PC-3 (cell line): ENCODE measurements at regions not wholly inside any gene's neighbourhood (a gene's known extent, or its start where the extent isn't known, plus 50 kb on each side); places are given as distances from the start of the nearest gene placed in this dataset.

Source experiments
- ATAC-seq: fragments of 200-7000 bp; cut with Tn5 transposase; 2 replicates; pipeline ENCODE4 v1.9.1; 2020; ENCODE audit warnings: mild to moderate bottlenecking, moderate library complexity
- BruUV-seq: library from RNA; stranded (reverse); fragments of 400-500 nt; replicated peaks from 2 replicates; lab custom pipeline; 2021; lab: Mats Ljungman, UMichigan
- CTCF ChIA-PET: fragments of 300-600 bp; sonication (Branson Sonifier 250); formaldehyde crosslinking; loops from one replicate; lab custom pipeline; 2022; ENCODE audit warnings: antibody characterized with exemption; lab: Charles Lee
- POLR2A ChIA-PET: fragments of 300-600 bp; sonication (Branson Sonifier 250); formaldehyde crosslinking; loops from one replicate; lab custom pipeline; 2022; ENCODE audit warnings: antibody characterized with exemption; ENCODE audit not compliant: unreplicated experiment; lab: Charles Lee
- DNase-seq: peaks from one replicate; pipeline ENCODE4 v3.0.0-alpha.2; 2015
- H2AFZ ChIP-seq: fragments of 300-600 bp; sonication (generic); 2 replicates; pipeline ENCODE4 v1.6.0; 2016; ENCODE audit warnings: antibody characterized with exemption, low read length
- H3F3A ChIP-seq: fragments of 300-600 bp; sonication (generic); one replicate; pipeline ENCODE4 v1.6.0; 2017; ENCODE audit warnings: antibody characterized with exemption, low read length, control low read depth, mild to moderate bottlenecking; ENCODE audit not compliant: unreplicated experiment
- H3K27ac ChIP-seq: fragments of 300-600 bp; sonication (generic); 2 replicates; pipeline ENCODE4 v1.5.1; 2016; ENCODE audit warnings: mild to moderate bottlenecking, low read length
- H3K27me3 ChIP-seq: fragments of 300-600 bp; sonication (generic); 2 replicates; pipeline ENCODE4 v1.6.1; 2016; ENCODE audit warnings: low read length, mixed read lengths
- H3K36me3 ChIP-seq: fragments of 300-600 bp; sonication (generic); 2 replicates; pipeline ENCODE4 v1.6.1; 2016; ENCODE audit warnings: low read depth, mixed run types, low read length, mixed read lengths
- H3K4me1 ChIP-seq: fragments of 300-600 bp; sonication (generic); 2 replicates; pipeline ENCODE4 v1.5.1; 2016; ENCODE audit warnings: low read length; ENCODE audit not compliant: insufficient read depth
- H3K4me2 ChIP-seq: fragments of 300-600 bp; sonication (generic); 2 replicates; pipeline ENCODE4 v1.6.0; 2016; ENCODE audit warnings: low read length
- H3K4me3 ChIP-seq: fragments of 300-600 bp; sonication (generic); 2 replicates; pipeline ENCODE4 v1.5.1; 2016; ENCODE audit warnings: mild to moderate bottlenecking, low read length, mixed read lengths
- H3K79me2 ChIP-seq: fragments of 300-600 bp; sonication (generic); 2 replicates; pipeline ENCODE4 v1.6.1; 2017; ENCODE audit warnings: low read length, mixed read lengths
- H3K9ac ChIP-seq: fragments of 300-600 bp; sonication (generic); 2 replicates; pipeline ENCODE4 v1.6.0; 2016; ENCODE audit warnings: mild to moderate bottlenecking, low read length
- H3K9me2 ChIP-seq: fragments of 300-600 bp; sonication (generic); replicated peaks from 2 replicates; pipeline ENCODE4 v1.6.1; 2016; ENCODE audit warnings: mixed run types, low read length, mixed read lengths
- H3K9me3 ChIP-seq: fragments of 300-600 bp; sonication (generic); 2 replicates; pipeline ENCODE4 v1.6.1; 2016; ENCODE audit warnings: low read length, mixed read lengths
- H4K20me1 ChIP-seq: fragments of 300-600 bp; sonication (generic); 2 replicates; pipeline ENCODE4 v1.6.1; 2016; ENCODE audit warnings: low read length, mixed read lengths
- CTCF ChIP-seq: fragments of 300-600 bp; sonication (generic); conservative IDR thresholded peaks from 2 replicates; pipeline ENCODE4 v1.5.1; 2017; ENCODE audit warnings: antibody characterized with exemption, low read depth, mild to moderate bottlenecking, low read length
- EZH2 ChIP-seq: fragments of 300-600 bp; sonication (generic); IDR thresholded peaks from one replicate; pipeline ENCODE4 v1.6.1; 2017; ENCODE audit warnings: antibody characterized with exemption, mild to moderate bottlenecking, low read length; ENCODE audit not compliant: unreplicated experiment
- EZH2phosphoT487 ChIP-seq: fragments of 300-600 bp; sonication (generic); IDR thresholded peaks from 2 replicates; pipeline ENCODE4 v1.6.1; 2018; ENCODE audit warnings: mild to moderate bottlenecking, antibody characterized with exemption, low read length, borderline replicate concordance
- intact Hi-C: fragments of 100-400 bp; cut with micrococcal nuclease; formaldehyde crosslinking; loops from 2 replicates; pipeline ENCODE4 v1.9.0; 2023

DNA sequence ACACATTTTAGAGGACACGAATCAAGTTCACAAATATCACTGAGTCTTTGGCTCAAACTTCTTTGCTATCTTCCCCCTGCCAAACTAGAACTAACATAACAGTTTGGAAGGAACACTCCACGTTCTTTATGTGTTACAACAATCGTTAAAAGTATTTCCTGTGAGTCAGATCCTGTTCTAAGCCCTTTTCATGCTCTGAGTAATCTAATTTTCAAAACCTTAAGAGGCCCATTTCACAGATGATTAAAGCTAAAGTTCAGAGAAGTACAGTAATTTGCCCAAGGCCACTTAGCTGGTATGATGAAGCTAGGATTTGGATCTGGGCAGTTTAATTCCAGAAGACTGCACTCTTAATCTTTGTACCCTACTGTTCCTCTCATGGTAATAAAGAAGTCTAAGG, 854.4 kb upstream of the INTU start:
- BruUV-seq, result no TSS peak
- DNase-seq (peak; percentile 30), ATAC-seq (peak; percentile 46; the same call in 1 of the 2 replicates)
- TF ChIP-seq EZH2 (no peak), CTCF (no peak), EZH2phosphoT487 (no peak)
- ChIA-PET CTCF (no interaction called here), POLR2A (no interaction called here)
- Histone ChIP-seq H3K9ac (no peak overlapping the region), H3K4me2 (no peak overlapping the region), H3K27me3 (no peaks in the 10 kb centered on the region), H3K9me3 (no peaks in the 10 kb centered on the region), H3K79me2 (no peaks in the 10 kb centered on the region), H4K20me1 (no peaks in the 10 kb centered on the region), H3K4me1 (no peaks in the 10 kb centered on the region), H3K27ac (no peak overlapping the region), H3K4me3 (no peak overlapping the region), H3K9me2 (no peaks in the 10 kb centered on the region), H3F3A (no peaks in the 10 kb centered on the region), H3K36me3 (no peaks in the 10 kb centered on the region), H2AFZ (no peak overlapping the region)
- intact Hi-C loops, result no loop called here

- H3F3A ChIP-seq, result no peaks in the 10 kb centered on the region
- H3K4me1 ChIP-seq, result no peaks in the 10 kb centered on the region
- TF ChIP-seq EZH2 (no peak), EZH2phosphoT487 (no peak), CTCF (no peak)
These were observed 853.8 kb upstream of the INTU start for GRCh38 chr4:126779001-126779400.

DNA sequence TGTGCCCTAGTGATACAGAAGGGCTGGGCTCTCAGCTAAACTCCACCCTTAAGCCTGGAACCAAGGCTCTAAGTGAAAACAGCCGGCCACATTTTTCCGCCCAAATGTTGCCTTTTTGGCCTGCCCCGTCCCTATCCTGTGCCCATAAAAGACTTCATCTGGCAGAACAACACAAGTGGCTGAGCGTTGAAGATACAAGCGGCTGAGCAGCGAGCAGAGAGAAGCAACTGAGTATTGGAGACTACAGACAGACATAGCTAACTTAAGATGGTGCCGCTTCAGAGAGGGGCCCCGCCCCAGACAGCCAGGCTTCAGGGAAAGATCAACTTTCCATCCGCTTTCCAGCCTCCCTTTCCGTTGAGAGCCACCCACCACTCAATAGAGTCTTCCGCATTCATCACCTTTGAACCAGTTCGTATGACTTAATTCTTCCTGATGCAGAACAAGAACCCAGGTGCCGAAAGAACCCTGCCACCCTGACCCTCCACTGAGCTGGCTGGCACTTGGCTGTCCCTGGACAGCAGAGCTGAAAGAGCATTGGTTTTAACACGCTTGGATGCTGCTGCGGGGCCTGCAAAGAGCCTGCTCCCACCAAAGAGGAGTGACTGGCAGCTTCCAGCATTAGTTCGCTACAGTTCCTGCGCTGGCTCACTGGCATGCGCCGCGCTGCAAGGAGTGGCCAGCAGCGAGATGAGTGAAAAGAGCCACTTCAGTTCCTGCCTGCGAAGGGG, 853.2 kb upstream of the INTU start:
- no peak overlapping the region for H3K4me3 ChIP-seq
- no peaks in the 10 kb centered on the region for H3K9me3 ChIP-seq
- no peak overlapping the region for H3K4me2 ChIP-seq
- no peak overlapping the region for H2AFZ ChIP-seq
- no peak overlapping the region for H3K27ac ChIP-seq
- no peaks in the 10 kb centered on the region for H3K9me2 ChIP-seq
- H3K79me2 ChIP-seq, result no peaks in the 10 kb centered on the region
- no TSS peak for BruUV-seq
- DNase-seq, result no peak
- no peaks in the 10 kb centered on the region for H3K27me3 ChIP-seq
- H3K4me1 ChIP-seq, result no peaks in the 10 kb centered on the region
- ChIA-PET POLR2A (no interaction called here), CTCF (no interaction called here)
- no peaks in the 10 kb centered on the region for H3F3A ChIP-seq
- ATAC-seq, result no peak
- no peak overlapping the region for H3K9ac ChIP-seq
- no peaks in the 10 kb centered on the region for H4K20me1 ChIP-seq
- intact Hi-C loops, result no loop called here
- H3K36me3 ChIP-seq, result no peaks in the 10 kb centered on the region
- TF ChIP-seq CTCF, result no peak
- TF ChIP-seq EZH2, result no peak
- no peak for TF ChIP-seq EZH2phosphoT487

More at GRCh38 chr4:126779001-126779400, 853.8 kb upstream of the INTU start:
- Histone ChIP-seq H3K4me2 (no peak overlapping the region), H4K20me1 (no peaks in the 10 kb centered on the region), H2AFZ (no peak overlapping the region), H3K9me2 (no peaks in the 10 kb centered on the region), H3K9ac (no peak overlapping the region), H3K4me3 (no peak overlapping the region), H3K27ac (no peak overlapping the region), H3K9me3 (no peaks in the 10 kb centered on the region), H3K36me3 (no peaks in the 10 kb centered on the region), H3K27me3 (no peaks in the 10 kb centered on the region), H3K79me2 (no peaks in the 10 kb centered on the region)
- DNase-seq (no peak), ATAC-seq (no peak)
- intact Hi-C loops, result no loop called here
- no TSS peak for BruUV-seq
- ChIA-PET CTCF (no interaction called here), POLR2A (no interaction called here)
